NCI-H226 (cell line): ENCODE measurements at regions not wholly inside any gene's neighbourhood (a gene's known extent, or its start where the extent isn't known, plus 50 kb on each side); places are given as distances from the start of the nearest gene placed in this dataset.

Source experiments
- DNase-seq: peaks from one replicate; pipeline ENCODE4 v3.0.0-alpha.2; 2015

- DNase-seq: peak; percentile 50
Observed at GRCh38 chr6:56708810-56709597, 66.3 kb upstream of the DST start.

GRCh38 chr6:56706981-56707726, 64.5 kb upstream of the DST start:
- DNase-seq: no peak

- no peak for DNase-seq
Observed at GRCh38 chr6:56699066-56699654, 56.5 kb upstream of the DST start.

- no peak for DNase-seq
Observed at GRCh38 chr6:56695702-56696101, 53.0 kb upstream of the DST start.

- DNase-seq: no peak
Observed at GRCh38 chr6:56694002-56694401, 51.3 kb upstream of the DST start.

GRCh38 chr6:56693246-56693607, 50.5 kb upstream of the DST start:
- peak; percentile 64 for DNase-seq

GRCh38 chr6:56692523-56693245, 50.0 kb upstream of the DST start:
- DNase-seq: peak; percentile 47
